LNCaP clone FGC (cell line): ENCODE measurements at regions not wholly inside any gene's neighbourhood (a gene's known extent, or its start where the extent isn't known, plus 50 kb on each side); places are given as distances from the start of the nearest gene placed in this dataset.

Experiments
- DNase-seq: peaks from one replicate; pipeline ENCODE4 v3.0.0-alpha.2; 2011; ENCODE audit warnings: low read depth
- H3K4me3 ChIP-seq: 2 replicates; pipeline ENCODE4 v1.5.1; 2011; ENCODE audit warnings: mild to moderate bottlenecking, low read depth, low read length, control low read depth
- TF ChIP-seq, protein P1 (sequence below): IDR thresholded peaks from 2 replicates; pipeline ENCODE4 v1.5.1; 2012; ENCODE audit warnings: mild to moderate bottlenecking; ENCODE audit not compliant: control insufficient read depth, insufficient read depth; ENCODE audit errors: extremely low read depth

GRCh38 chr2:239710953-239711861 is 310.4 kb upstream of the HDAC4 start:
- H3K4me3 ChIP-seq: no peak overlapping the region
- TF ChIP-seq, protein P1, sequence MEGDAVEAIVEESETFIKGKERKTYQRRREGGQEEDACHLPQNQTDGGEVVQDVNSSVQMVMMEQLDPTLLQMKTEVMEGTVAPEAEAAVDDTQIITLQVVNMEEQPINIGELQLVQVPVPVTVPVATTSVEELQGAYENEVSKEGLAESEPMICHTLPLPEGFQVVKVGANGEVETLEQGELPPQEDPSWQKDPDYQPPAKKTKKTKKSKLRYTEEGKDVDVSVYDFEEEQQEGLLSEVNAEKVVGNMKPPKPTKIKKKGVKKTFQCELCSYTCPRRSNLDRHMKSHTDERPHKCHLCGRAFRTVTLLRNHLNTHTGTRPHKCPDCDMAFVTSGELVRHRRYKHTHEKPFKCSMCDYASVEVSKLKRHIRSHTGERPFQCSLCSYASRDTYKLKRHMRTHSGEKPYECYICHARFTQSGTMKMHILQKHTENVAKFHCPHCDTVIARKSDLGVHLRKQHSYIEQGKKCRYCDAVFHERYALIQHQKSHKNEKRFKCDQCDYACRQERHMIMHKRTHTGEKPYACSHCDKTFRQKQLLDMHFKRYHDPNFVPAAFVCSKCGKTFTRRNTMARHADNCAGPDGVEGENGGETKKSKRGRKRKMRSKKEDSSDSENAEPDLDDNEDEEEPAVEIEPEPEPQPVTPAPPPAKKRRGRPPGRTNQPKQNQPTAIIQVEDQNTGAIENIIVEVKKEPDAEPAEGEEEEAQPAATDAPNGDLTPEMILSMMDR: no peak
- no peak for DNase-seq

DNA sequence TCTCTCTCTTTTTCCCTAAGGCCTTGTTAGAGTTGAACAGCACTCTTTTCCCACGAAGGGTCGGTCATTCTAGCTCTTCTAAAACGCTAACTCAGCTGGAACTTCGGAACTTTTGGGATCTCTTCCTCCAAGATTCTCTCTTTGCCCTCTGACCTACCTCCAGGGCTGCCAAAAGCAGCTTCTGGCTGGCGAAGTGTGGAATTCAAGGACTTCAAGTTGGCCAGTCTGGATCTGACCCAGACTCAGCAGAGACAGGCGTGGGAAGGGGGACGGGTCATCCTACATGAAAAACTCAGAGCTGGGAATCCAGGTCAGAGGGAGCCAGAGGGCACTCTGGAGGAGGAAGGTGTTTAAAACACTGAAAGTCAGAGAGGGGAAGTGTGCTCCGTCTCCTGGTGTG is 305.5 kb upstream of the HDAC4 start:
- no peak overlapping the region for H3K4me3 ChIP-seq
- TF ChIP-seq, protein P1: no peak
- DNase-seq: no peak

DNA sequence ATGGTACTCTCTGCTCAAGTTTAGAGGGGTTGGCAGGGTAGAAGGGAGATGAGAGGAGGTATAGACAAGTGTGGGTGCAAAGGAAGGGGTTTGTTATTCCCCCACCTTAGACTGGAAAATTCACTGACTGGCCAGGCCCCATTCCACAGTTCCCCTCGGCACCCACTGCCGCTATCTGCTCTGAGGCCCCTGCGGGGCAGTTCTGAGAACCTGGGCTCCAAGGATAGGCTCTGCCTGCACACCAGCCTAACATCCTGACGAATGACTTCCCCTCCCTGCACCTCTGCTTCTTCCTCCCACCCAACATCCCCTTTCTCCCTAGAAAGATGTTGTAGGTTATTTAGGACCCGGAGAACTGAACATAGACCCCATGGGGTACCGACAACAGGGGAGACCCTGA is 303.9 kb upstream of the HDAC4 start:
- TF ChIP-seq, protein P1: no peak
- H3K4me3 ChIP-seq: no peak overlapping the region
- no peak for DNase-seq

DNA sequence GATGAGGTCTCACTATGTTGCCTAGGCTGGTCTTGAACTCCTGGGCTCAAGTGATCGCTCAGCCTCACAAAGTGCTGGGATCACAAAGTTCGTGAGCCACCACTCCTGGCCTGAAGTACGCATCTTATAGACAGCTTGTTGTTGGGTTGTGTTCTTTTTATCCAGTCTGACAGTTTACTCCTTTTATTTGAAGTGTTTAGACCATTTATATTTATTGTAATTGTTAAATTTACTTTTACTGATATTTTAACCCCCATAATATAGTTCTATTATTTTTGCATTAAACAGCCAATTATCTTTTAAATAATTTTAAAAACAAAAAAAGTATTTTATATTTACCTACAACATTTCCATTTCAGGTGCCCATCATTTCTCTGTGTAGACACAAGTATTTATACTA is 303.0 kb upstream of the HDAC4 start:
- no peak overlapping the region for H3K4me3 ChIP-seq
- TF ChIP-seq, protein P1: no peak
- DNase-seq: no peak

GRCh38 chr2:239700686-239701345 is 300.0 kb upstream of the HDAC4 start:
- TF ChIP-seq, protein P1: no peak
- H3K4me3 ChIP-seq: no peak overlapping the region
- no peak for DNase-seq

GRCh38 chr2:239697399-239698164 is 296.8 kb upstream of the HDAC4 start:
- TF ChIP-seq, protein P1: no peak
- no peak for DNase-seq
- no peak overlapping the region for H3K4me3 ChIP-seq
